HepG2 (cell line): ENCODE measurements at regions not wholly inside any gene's neighbourhood (a gene's known extent, or its start where the extent isn't known, plus 50 kb on each side); places are given as distances from the start of the nearest gene placed in this dataset.

Experiments used
- ATAC-seq: fragments of 200-7000 bp; cut with Tn5 transposase; 3 replicates; pipeline ENCODE4 v1.9.1; 2020; ENCODE audit warnings: mild to moderate bottlenecking, moderate library complexity
- BruUV-seq: library from RNA; stranded (reverse); fragments of 400-500 nt; replicated peaks from 2 replicates; lab custom pipeline; 2021; lab: Mats Ljungman, UMichigan
- CTCF ChIA-PET: fragments of 300-600 bp; formaldehyde crosslinking; extraction: SDS; loops from one replicate; lab custom pipeline; 2021; ENCODE audit warnings: low total read pairs, inconsistent platforms, low intra/inter-chr PET ratio; lab: Yijun Ruan, JAX
- POLR2A ChIA-PET: fragments of 350-600 bp; sonication (Branson Sonifier 250); formaldehyde crosslinking; loops from one replicate; lab custom pipeline; 2020; ENCODE audit warnings: antibody characterized with exemption, inconsistent platforms; lab: Yijun Ruan, JAX
- DNase-seq: peaks from one replicate; pipeline ENCODE4 v3.0.0-alpha.2; 2015; ENCODE audit warnings: low spot score
- FAIRE-seq: peaks from 3 replicates; lab custom pipeline; 2011; peaks lifted over from hg19 to GRCh38; lab: Jason Lieb, UNC
- H2AFZ ChIP-seq: one replicate; pipeline ENCODE4 v1.6.1; 2011; ENCODE audit warnings: low read length, inconsistent platforms
- H3K27ac ChIP-seq: fragments of 300-600 bp; 3 replicates; pipeline ENCODE4 v1.8.0; 2011; ENCODE audit warnings: mixed run types, mild to moderate bottlenecking, mixed read lengths, low read length, inconsistent platforms; ENCODE audit not compliant: insufficient read depth; ENCODE audit errors: extremely low read length
- H3K27me3 ChIP-seq, 2 experiments: fragments of 200-600 bp in 1 of 2; 2 replicates in 1 of 2; 3 replicates in 1 of 2; pipeline versions ENCODE4 v1.6.0 to v1.8.0; 2011; ENCODE audit warnings: low read length in 2 of 2, mild to moderate bottlenecking in 2 of 2, moderate library complexity in 2 of 2, inconsistent platforms in 1 of 2; ENCODE audit not compliant: insufficient read depth in 2 of 2, control insufficient read depth in 1 of 2
- H3K36me3 ChIP-seq, 2 experiments: fragments of 200-600 bp in 1 of 2; replicated peaks in 1 of 2; 2 replicates in 1 of 2; 3 replicates in 1 of 2; pipeline versions ENCODE4 v1.5.1 to v1.8.0; 2011; ENCODE audit warnings: low read length in 2 of 2, inconsistent platforms in 1 of 2; ENCODE audit not compliant: insufficient read depth in 2 of 2, control insufficient read depth in 1 of 2
- H3K4me1 ChIP-seq: 2 replicates; pipeline ENCODE4 v1.5.1; 2012; ENCODE audit warnings: low read length, inconsistent platforms; ENCODE audit not compliant: insufficient read depth
- H3K4me2 ChIP-seq: 2 replicates; pipeline ENCODE4 v1.6.0; 2011; ENCODE audit warnings: low read depth, low read length, inconsistent platforms
- H3K4me3 ChIP-seq, 3 experiments: fragments of 200-600 bp in 1 of 3; sonication (generic), shearing (Covaris generic) in 1 of 3; replicated peaks in 1 of 3; 2 replicates each; pipeline ENCODE4 v1.5.1; 2011 to 2016; ENCODE audit warnings: low read length in 3 of 3, inconsistent platforms in 2 of 3, low read depth in 2 of 3, mild to moderate bottlenecking in 2 of 3, control low read depth in 1 of 3, mixed read lengths in 1 of 3; ENCODE audit not compliant: insufficient read depth in 1 of 3
- H3K79me2 ChIP-seq: one replicate; pipeline ENCODE4 v1.6.1; 2011; ENCODE audit warnings: low read length, inconsistent platforms; ENCODE audit not compliant: insufficient read depth
- H3K9ac ChIP-seq: 2 replicates; pipeline ENCODE4 v1.6.0; 2011; ENCODE audit warnings: mild to moderate bottlenecking, low read depth, low read length, inconsistent platforms; ENCODE audit not compliant: insufficient read depth
- H3K9me3 ChIP-seq: 2 replicates; pipeline ENCODE4 v1.5.1; 2012; ENCODE audit warnings: mild to moderate bottlenecking, low read length
- H4K20me1 ChIP-seq: 2 replicates; pipeline ENCODE4 v1.6.0; 2011; ENCODE audit warnings: inconsistent platforms, mild to moderate bottlenecking, low read length, moderate library complexity; ENCODE audit not compliant: insufficient read depth
- AFF4 ChIP-seq: sonication (generic); formaldehyde crosslinking; IDR thresholded peaks from 2 replicates; pipeline ENCODE4 v1.4.0; 2020; ENCODE audit warnings: missing genetic modification reagents
- CREM ChIP-seq, 2 experiments: sonication (generic) in 1 of 2; formaldehyde crosslinking in 1 of 2; IDR thresholded peaks; 2 replicates each; pipeline versions ENCODE4 v1.4.0 to v1.6.1; 2016 to 2020; ENCODE audit warnings: antibody characterized with exemption in 1 of 2, mild to moderate bottlenecking in 1 of 2, missing genetic modification reagents in 1 of 2
- HIVEP1 ChIP-seq: sonication (generic); formaldehyde crosslinking; IDR thresholded peaks from 2 replicates; pipeline ENCODE4 v1.4.0; 2020; ENCODE audit warnings: mild to moderate bottlenecking, missing genetic modification reagents
- MAFF ChIP-seq: IDR thresholded peaks from 2 replicates; pipeline ENCODE4 v1.6.1; 2011; ENCODE audit warnings: low read depth, low read length, improper control_type of control experiment
- MAFK ChIP-seq, 2 experiments: IDR thresholded peaks in 1 of 2; conservative IDR thresholded peaks in 1 of 2; 2 replicates each; pipeline ENCODE4 v1.6.1; 2011; ENCODE audit warnings: improper control_type of control experiment in 2 of 2, low read length in 2 of 2
- NR2F6 ChIP-seq, 2 experiments: IDR thresholded peaks; 2 replicates each; pipeline ENCODE4 v1.6.1; 2016; ENCODE audit warnings: antibody characterized with exemption in 1 of 2, mild to moderate bottlenecking in 1 of 2
- RBM22 ChIP-seq: fragments of 200-400 bp; formaldehyde crosslinking; optimal IDR thresholded peaks from 2 replicates; pipeline ENCODE3; 2017; ENCODE audit warnings: mild to moderate bottlenecking, low read length, moderate library complexity
- TEF ChIP-seq: sonication (generic); formaldehyde crosslinking; IDR thresholded peaks from 2 replicates; pipeline ENCODE4 v1.5.0; 2020; ENCODE audit warnings: missing genetic modification reagents
- WGBS: methylation state at CpG from one replicate; pipeline ENCODE4 v1.1.6; 2017; ENCODE audit warnings: low lambda C conversion rate; 5-methylcytosine and 5-hydroxymethylcytosine counted together
- in situ Hi-C: cut with HindIII; loops from 2 replicates; pipeline ENCODE4 v1.10.0; 2017; ENCODE audit warnings: low pct_unique_long_range_greater_than_20kb; ENCODE audit not compliant: extremely low pct_ligation_motif_present
- intact Hi-C: fragments of 100-400 bp; cut with micrococcal nuclease; formaldehyde crosslinking; loops from one replicate; pipeline ENCODE4 v1.10.0; 2022; ENCODE audit not compliant: unreplicated experiment
- TF ChIP-seq, protein P1 (sequence below): IDR thresholded peaks from 2 replicates; pipeline ENCODE4 v1.6.1; 2016; ENCODE audit warnings: missing genetic modification reagents, missing compliant biosample characterization

DNA sequence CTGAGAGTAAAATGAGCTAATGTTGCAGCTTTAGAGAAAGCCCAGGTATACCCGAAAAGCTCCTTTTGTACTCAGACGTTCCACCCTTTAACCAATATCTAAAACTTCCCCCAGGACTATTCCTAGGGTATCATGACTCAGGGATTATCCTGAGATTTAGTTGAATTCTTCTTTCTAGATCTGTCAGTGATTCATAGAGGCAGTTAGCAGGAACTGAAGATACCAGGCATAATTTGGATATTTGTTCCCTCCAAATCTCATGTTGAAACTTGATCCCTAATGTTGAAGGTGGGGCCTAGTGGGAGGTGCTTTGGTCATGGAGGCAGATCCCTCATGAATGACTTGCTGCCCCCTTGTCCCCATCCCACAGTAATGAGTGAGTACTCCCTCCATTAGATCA, 161.2 kb upstream of the LRP1B start (continued):
- TF ChIP-seq CREM (IDR thresholded peaks at IDR 0.05) (no peak), CREM (CRISPR knock-in tag; IDR thresholded peaks at IDR 0.05) (no peak)

GRCh38 chr2:142290931-142291330, 160.1 kb upstream of the LRP1B start:
- H3K79me2 ChIP-seq = no peaks in the 10 kb centered on the region
- BruUV-seq = no TSS peak
- ATAC-seq (no peak), FAIRE-seq (no peak), DNase-seq (no peak)
- POLR2A ChIA-PET = no interaction called here
- H3K27me3 ChIP-seq = no peaks in the 10 kb centered on the region
- intact Hi-C loops = no loop called here
- H3K9me3 ChIP-seq = no peaks in the 10 kb centered on the region
- H4K20me1 ChIP-seq = no peaks in the 10 kb centered on the region
- no peaks in the 10 kb centered on the region for H3K36me3 ChIP-seq
- H2AFZ ChIP-seq = no peak overlapping the region
- H3K4me3 ChIP-seq = no peak overlapping the region
- CTCF ChIA-PET = no interaction called here
- H3K4me1 ChIP-seq = no peaks in the 10 kb centered on the region
- H3K9ac ChIP-seq = no peak overlapping the region
- no peak overlapping the region for H3K4me2 ChIP-seq
- in situ Hi-C loops = loop anchor here (25.0 kb wide), 1 partner anchor 696 kb away; no protein-coding TSS in a partner anchor
- 0 out of 4 replicates have a peak, but pooled peaks of 1 of the 2 experiments have one; percentile 14 for TF ChIP-seq MAFK (conservative IDR thresholded peaks at IDR 0.05 in 1 of 2, IDR thresholded peaks at IDR 0.05 in 1 of 2; ENCODE audit: low read length in 2 of 2)
- no peak for TF ChIP-seq TEF (CRISPR knock-in tag)
- TF ChIP-seq MAFF = peak; percentile 16; the same call in 1 of the 2 replicates
- 2% methylated on average over 3 of the region's 3 CpGs for WGBS
- no peak overlapping the region for H3K27ac ChIP-seq

- Histone ChIP-seq H3K79me2 (no peaks in the 10 kb centered on the region), H3K4me3 (no peak overlapping the region), H3K4me2 (no peak overlapping the region), H3K4me1 (no peaks in the 10 kb centered on the region), H4K20me1 (no peaks in the 10 kb centered on the region), H3K27me3 (no peaks in the 10 kb centered on the region), H3K36me3 (no peaks in the 10 kb centered on the region), H3K27ac (no peak overlapping the region), H2AFZ (no peak overlapping the region), H3K9ac (no peak overlapping the region), H3K9me3 (no peaks in the 10 kb centered on the region)
- ChIA-PET POLR2A (no interaction called here), CTCF (interaction anchor here (1.1 to 2.2 kb wide), 4 partner anchors 317 to 702 kb away, joined by 3 to 8 read pairs (median 8); no protein-coding TSS in a partner anchor)
- ATAC-seq (peak; percentile 97), FAIRE-seq (peak; percentile 55), DNase-seq (peak; percentile 55)
- in situ Hi-C loops = loop anchor here (25.0 kb wide), 1 partner anchor 701 kb away; no protein-coding TSS in a partner anchor
- no TSS peak for BruUV-seq
- WGBS = 17% methylated on average over 7 of the region's 7 CpGs
- intact Hi-C loops = loop anchor here (2.0 to 5.0 kb wide), 3 partner anchors 316 to 701 kb away; no protein-coding TSS in a partner anchor
- TF ChIP-seq HIVEP1 (CRISPR knock-in tag) (no peak), AFF4 (CRISPR knock-in tag) (no peak), NR2F6 (IDR thresholded peaks at IDR 0.05) (no peak), NR2F6 (CRISPR knock-in tag; IDR thresholded peaks at IDR 0.05) (0 out of 2 replicates have a peak, but pooled peaks have one; percentile 22), RBM22 (no peak)
- TF ChIP-seq, protein P1, sequence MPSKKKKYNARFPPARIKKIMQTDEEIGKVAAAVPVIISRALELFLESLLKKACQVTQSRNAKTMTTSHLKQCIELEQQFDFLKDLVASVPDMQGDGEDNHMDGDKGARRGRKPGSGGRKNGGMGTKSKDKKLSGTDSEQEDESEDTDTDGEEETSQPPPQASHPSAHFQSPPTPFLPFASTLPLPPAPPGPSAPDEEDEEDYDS = no peak
Measured at GRCh38 chr2:142286618-142287017, 155.8 kb upstream of the LRP1B start.
